CD4-positive, alpha-beta T cell (primary cell): ENCODE measurements at regions not wholly inside any gene's neighbourhood (a gene's known extent, or its start where the extent isn't known, plus 50 kb on each side); places are given as distances from the start of the nearest gene placed in this dataset.

Source experiments
- ATAC-seq: fragments of 200-7000 bp; cut with Tn5 transposase; one replicate; pipeline ENCODE4 v1.10.0; 2022; ENCODE audit warnings: mild to moderate bottlenecking; ENCODE audit not compliant: poor library complexity
- CTCF ChIA-PET: fragments of 350-600 bp; sonication (Branson Sonifier 250); formaldehyde crosslinking; loops from one replicate; lab custom pipeline; 2021; ENCODE audit warnings: antibody characterized with exemption, inconsistent platforms; lab: Charles Lee
- POLR2A ChIA-PET: fragments of 350-600 bp; sonication (Branson Sonifier 250); formaldehyde crosslinking; loops from one replicate; lab custom pipeline; 2021; ENCODE audit warnings: antibody characterized with exemption, inconsistent platforms; lab: Charles Lee
- DNase-seq, 14 experiments: peaks; one replicate each; pipeline ENCODE4 v3.0.0-alpha.2; 2013 to 2020; ENCODE audit warnings: mixed read lengths in 2 of 14
- H3K27ac ChIP-seq, 2 donors: one replicate each; pipeline versions ENCODE4 v1.5.1 to v1.7.0; 2013; ENCODE audit warnings: low read length in 2 of 2, low read depth in 1 of 2, mild to moderate bottlenecking in 1 of 2
- H3K27me3 ChIP-seq, 2 experiments: 1 replicate in 1 of 2; 2 replicates in 1 of 2; pipeline versions ENCODE4 v1.6.1 to v1.7.0; 2013; ENCODE audit warnings: low read length in 2 of 2, control low read depth in 1 of 2, mild to moderate bottlenecking in 1 of 2, moderate library complexity in 1 of 2; ENCODE audit not compliant: insufficient read depth in 2 of 2, control insufficient read depth in 1 of 2
- H3K36me3 ChIP-seq: one replicate; pipeline ENCODE4 v1.6.1; 2013; ENCODE audit warnings: low read length, control low read depth; ENCODE audit not compliant: insufficient read depth
- H3K4me1 ChIP-seq: one replicate; pipeline ENCODE4 v1.6.1; 2013; ENCODE audit warnings: low read length, control low read depth; ENCODE audit not compliant: insufficient read depth
- H3K4me3 ChIP-seq: one replicate; pipeline ENCODE4 v1.5.1; 2013; ENCODE audit warnings: mild to moderate bottlenecking, low read length, moderate library complexity
- H3K9me3 ChIP-seq, 2 experiments: 1 replicate in 1 of 2; 2 replicates in 1 of 2; pipeline versions ENCODE4 v1.6.1 to v1.7.0; 2013; ENCODE audit warnings: low read length in 2 of 2, mild to moderate bottlenecking in 2 of 2, control low read depth in 1 of 2, moderate library complexity in 1 of 2; ENCODE audit not compliant: control insufficient read depth in 1 of 2, insufficient read depth in 1 of 2
- H3K27ac Mint-ChIP-seq: one replicate; pipeline ENCODE4 v1.8.0; 2020; ENCODE audit warnings: mixed read lengths
- H3K27me3 Mint-ChIP-seq: one replicate; pipeline ENCODE4 v1.8.0; 2021; ENCODE audit warnings: mixed read lengths
- H3K36me3 Mint-ChIP-seq: one replicate; pipeline ENCODE4 v1.8.0; 2021; ENCODE audit warnings: low read depth, mixed read lengths
- H3K4me1 Mint-ChIP-seq: one replicate; pipeline ENCODE4 v1.8.0; 2021; ENCODE audit warnings: low read depth, mixed read lengths
- H3K4me3 Mint-ChIP-seq: one replicate; pipeline ENCODE4 v1.8.0; 2020; ENCODE audit warnings: mild to moderate bottlenecking, mixed read lengths
- H3K9me3 Mint-ChIP-seq: one replicate; pipeline ENCODE4 v1.8.0; 2020; ENCODE audit warnings: mixed read lengths
- intact Hi-C, 2 experiments: fragments of 100-400 bp; cut with DNase I in 1 of 2; cut with micrococcal nuclease in 1 of 2; formaldehyde crosslinking; loops; one replicate each; pipeline versions ENCODE4 v1.15.1 to v1.9.0; 2023 to 2025; cut with DNase I, micrococcal nuclease
- TF ChIP-seq, protein P1 (sequence below): fragments of 200-600 bp; IDR thresholded peaks from one replicate; pipeline ENCODE4 v1.8.0; 2022; ENCODE audit warnings: antibody characterized with exemption, mild to moderate bottlenecking

GRCh38 chr2:217120429-217120828 is 260.6 kb upstream of the TNP1 start:
- H3K4me3 Mint-ChIP-seq: no peak overlapping the region
- TF ChIP-seq, protein P1, sequence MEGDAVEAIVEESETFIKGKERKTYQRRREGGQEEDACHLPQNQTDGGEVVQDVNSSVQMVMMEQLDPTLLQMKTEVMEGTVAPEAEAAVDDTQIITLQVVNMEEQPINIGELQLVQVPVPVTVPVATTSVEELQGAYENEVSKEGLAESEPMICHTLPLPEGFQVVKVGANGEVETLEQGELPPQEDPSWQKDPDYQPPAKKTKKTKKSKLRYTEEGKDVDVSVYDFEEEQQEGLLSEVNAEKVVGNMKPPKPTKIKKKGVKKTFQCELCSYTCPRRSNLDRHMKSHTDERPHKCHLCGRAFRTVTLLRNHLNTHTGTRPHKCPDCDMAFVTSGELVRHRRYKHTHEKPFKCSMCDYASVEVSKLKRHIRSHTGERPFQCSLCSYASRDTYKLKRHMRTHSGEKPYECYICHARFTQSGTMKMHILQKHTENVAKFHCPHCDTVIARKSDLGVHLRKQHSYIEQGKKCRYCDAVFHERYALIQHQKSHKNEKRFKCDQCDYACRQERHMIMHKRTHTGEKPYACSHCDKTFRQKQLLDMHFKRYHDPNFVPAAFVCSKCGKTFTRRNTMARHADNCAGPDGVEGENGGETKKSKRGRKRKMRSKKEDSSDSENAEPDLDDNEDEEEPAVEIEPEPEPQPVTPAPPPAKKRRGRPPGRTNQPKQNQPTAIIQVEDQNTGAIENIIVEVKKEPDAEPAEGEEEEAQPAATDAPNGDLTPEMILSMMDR: no peak
- H3K27me3 Mint-ChIP-seq: peaks cover 6% of the 10 kb centered on the region
- H3K36me3 Mint-ChIP-seq: no peaks in the 10 kb centered on the region
- no peak overlapping the region for H3K27ac Mint-ChIP-seq
- Histone ChIP-seq H3K27ac (no peak overlapping the region), H3K9me3 (peaks cover 0 to 3% of the 10 kb centered on the region in 2 experiments), H3K27me3 (no peaks in the 10 kb centered on the region), H3K36me3 (no peaks in the 10 kb centered on the region), H3K4me1 (no peaks in the 10 kb centered on the region), H3K4me3 (no peak overlapping the region)
- ChIA-PET POLR2A (no interaction called here), CTCF (no interaction called here)
- ATAC-seq: no peak
- DNase-seq: no peak
- intact Hi-C loops: no loop called here
- H3K4me1 Mint-ChIP-seq: no peaks in the 10 kb centered on the region
- no peaks in the 10 kb centered on the region for H3K9me3 Mint-ChIP-seq

- Mint-ChIP-seq H3K4me1 (no peaks in the 10 kb centered on the region), H3K27ac (no peak overlapping the region), H3K27me3 (peaks cover 6% of the 10 kb centered on the region), H3K4me3 (no peak overlapping the region), H3K9me3 (no peaks in the 10 kb centered on the region), H3K36me3 (no peaks in the 10 kb centered on the region)
- TF ChIP-seq, protein P1: no peak
- ATAC-seq (no peak), DNase-seq (no peak)
- no peak overlapping the region for H3K27ac ChIP-seq
- H3K27me3 ChIP-seq: no peaks in the 10 kb centered on the region
- intact Hi-C loops: no loop called here
- no peaks in the 10 kb centered on the region for H3K4me1 ChIP-seq
- H3K9me3 ChIP-seq: peaks cover 0 to 3% of the 10 kb centered on the region in 2 experiments
- ChIA-PET POLR2A (no interaction called here), CTCF (no interaction called here)
- H3K36me3 ChIP-seq: no peaks in the 10 kb centered on the region
- H3K4me3 ChIP-seq: no peak overlapping the region
Measured at GRCh38 chr2:217118559-217119284, 258.9 kb upstream of the TNP1 start.

- DNase-seq: no peak
- TF ChIP-seq, protein P1: no peak
- H3K9me3 Mint-ChIP-seq: no peaks in the 10 kb centered on the region
- H3K4me3 Mint-ChIP-seq: no peak overlapping the region
- H3K36me3 Mint-ChIP-seq: no peaks in the 10 kb centered on the region
- H3K27me3 Mint-ChIP-seq: peaks cover 6% of the 10 kb centered on the region
- Histone ChIP-seq H3K36me3 (no peaks in the 10 kb centered on the region), H3K4me3 (no peak overlapping the region), H3K9me3 (peaks cover 0 to 3% of the 10 kb centered on the region in 2 experiments), H3K4me1 (no peaks in the 10 kb centered on the region), H3K27me3 (no peaks in the 10 kb centered on the region), H3K27ac (no peak overlapping the region)
- intact Hi-C loops: no loop called here
- no peak overlapping the region for H3K27ac Mint-ChIP-seq
- ChIA-PET CTCF (no interaction called here), POLR2A (no interaction called here)
- H3K4me1 Mint-ChIP-seq: no peaks in the 10 kb centered on the region
- ATAC-seq: no peak
Measured at GRCh38 chr2:217117523-217117922, 257.7 kb upstream of the TNP1 start.
